Umbilical cord (tissue), 1 donor: ENCODE measurements at regions not wholly inside any gene's neighbourhood (a gene's known extent, or its start where the extent isn't known, plus 50 kb on each side); places are given as distances from the start of the nearest gene placed in this dataset.

Experiments used
- DNase-seq: peaks from one replicate; pipeline ENCODE4 v3.0.0-alpha.2; 2015; ENCODE audit warnings: low spot score

DNA sequence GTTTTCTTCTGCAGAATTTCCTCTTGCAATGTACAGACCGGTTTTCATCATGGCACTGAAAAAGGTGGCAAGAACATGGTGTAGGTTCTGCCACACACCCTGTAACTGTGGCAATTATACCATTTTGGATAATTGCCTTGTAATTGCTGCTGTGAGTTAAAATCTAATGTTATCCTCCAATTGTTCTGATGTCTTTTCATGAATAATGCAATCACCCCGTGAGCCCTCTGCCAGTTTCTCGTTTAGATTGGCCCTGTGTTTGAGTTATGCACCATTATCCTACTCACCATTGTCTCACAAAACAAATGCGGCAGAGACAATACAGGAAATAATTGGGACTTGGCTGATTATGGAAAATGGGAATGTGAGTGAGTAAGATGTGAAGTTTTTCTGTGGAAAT lies 61.8 kb upstream of the MTNR1B start:
- no peak for DNase-seq

DNA sequence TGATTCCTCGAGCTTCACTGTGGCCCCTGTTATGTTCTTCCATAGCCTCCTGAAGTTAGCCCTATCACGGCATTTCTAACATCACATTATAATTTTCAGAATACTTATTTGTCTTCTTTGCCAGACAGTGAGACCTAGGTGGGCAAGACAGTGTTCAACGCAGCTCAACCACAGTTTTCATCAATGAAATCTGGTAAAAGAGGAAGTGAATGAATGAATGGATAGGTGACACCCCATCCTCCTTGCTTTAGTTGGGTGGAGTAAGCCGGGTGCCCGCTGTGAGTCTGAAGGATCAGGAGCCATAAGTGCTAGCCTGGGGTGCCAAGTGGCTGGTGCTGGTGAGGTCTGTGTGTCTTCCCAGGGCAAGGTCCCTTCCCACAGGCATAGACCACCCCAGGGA lies 60.2 kb upstream of the MTNR1B start:
- DNase-seq: no peak

DNA sequence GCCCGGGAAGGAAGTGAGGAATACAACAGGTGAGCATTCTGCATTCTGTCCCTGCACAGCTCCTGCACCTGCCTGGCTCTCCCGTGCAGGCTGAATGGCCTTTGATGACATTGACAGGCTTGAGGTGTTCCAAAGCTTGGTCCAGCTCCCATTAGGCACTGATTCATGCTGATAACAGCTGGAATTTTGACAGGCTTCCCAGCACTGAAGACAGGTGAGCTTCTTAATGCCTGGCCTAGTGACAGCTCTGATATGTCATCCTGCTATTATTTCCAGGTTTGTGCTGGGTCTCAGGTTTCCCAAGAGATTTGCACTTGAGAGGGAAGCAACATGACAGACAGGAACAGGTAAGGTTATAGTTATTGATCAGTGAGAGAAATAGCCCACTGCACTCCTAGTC lies 58.0 kb upstream of the MTNR1B start:
- DNase-seq: no peak

DNA sequence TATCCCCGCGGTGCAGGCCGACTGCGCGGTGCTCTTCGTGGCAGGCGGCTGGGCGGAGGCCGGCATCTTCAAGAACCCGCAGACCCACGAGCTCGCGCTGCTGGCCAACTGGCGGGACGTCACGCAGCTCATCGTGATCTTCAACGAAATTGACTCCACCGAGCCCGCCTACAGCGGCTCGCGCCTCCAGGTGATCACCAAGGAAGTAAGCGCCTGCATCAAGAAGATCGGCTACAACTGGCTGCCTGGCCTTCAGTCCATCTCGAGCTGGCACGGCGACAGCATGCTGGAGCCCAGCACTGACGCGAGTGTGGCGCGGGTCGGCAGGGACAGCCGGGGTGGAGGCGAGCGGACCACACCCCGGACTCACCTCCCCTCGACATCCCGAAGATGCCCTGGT lies 53.9 kb upstream of the MTNR1B start:
- no peak for DNase-seq

DNA sequence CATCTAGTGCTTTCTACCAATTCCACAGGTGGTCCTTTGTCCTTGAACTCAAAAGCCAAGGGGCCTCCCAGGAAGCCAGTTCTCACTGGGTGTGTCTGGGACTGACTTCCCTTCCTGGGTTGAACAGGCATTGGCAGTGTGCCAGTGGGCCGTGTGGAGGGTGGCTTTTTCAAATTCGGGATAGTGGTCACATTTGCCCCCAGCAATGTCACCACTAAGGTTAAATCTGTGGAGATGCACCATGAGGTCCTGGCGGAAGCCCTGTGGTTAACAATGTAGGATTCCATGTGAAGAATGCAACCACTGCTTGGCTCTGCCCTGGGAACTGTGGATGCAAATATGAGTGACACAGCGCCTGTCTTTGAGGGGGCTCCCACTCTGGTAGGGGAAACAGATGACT lies 53.2 kb upstream of the MTNR1B start:
- DNase-seq: no peak

DNA sequence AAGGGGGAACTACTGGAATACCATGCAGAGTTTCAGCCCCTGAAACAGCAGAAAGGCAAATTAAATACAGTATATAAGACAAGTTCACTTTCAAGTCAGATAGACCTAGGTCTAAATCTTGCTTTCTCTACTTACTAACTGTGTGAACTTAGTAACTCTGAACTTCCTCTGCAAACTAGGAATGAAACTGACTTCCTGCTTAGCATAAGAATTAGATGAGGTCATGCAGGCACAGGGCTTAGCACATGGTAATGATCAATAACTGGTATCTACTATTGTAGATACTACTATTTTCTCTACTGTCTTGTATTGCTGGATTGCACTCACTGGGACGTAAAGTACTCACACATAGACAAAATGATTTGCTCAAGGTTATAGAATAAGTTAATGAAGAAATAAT lies 51.5 kb upstream of the MTNR1B start:
- DNase-seq: no peak

DNA sequence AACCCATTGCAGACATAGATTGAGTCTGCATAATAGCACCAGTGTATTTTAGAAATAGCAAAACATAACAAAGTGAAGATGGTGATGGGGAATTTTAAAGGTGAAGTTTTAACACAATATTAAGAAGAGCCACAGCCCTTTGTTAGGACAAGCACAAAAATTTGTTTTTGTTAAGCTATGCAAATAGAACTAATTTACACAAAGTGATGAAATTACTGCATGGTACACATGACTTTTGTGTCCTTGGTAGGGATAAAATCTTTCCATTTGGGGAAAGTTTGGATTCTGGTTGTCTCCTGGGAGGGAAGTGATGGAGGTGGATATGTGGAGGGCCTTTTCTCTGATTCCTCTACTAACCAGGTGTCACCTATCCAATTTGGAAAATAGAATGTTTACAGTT lies 50.4 kb upstream of the MTNR1B start:
- DNase-seq: no peak
